GM19397 (cell line): ENCODE measurements at regions not wholly inside any gene's neighbourhood (a gene's known extent, or its start where the extent isn't known, plus 50 kb on each side); places are given as distances from the start of the nearest gene placed in this dataset.
"Not testable (repeated sequence)": the region's sequence is repeated elsewhere in the genome, so short reads cannot be mapped to it uniquely, and the experiment has no call there.

Experiments used
- ATAC-seq: cut with Tn5 transposase; IDR thresholded peaks from one replicate; pipeline ENCODE4 v1.9.1; 2021; ENCODE audit warnings: mild to moderate bottlenecking, moderate library complexity; ENCODE audit not compliant: unreplicated experiment

DNA sequence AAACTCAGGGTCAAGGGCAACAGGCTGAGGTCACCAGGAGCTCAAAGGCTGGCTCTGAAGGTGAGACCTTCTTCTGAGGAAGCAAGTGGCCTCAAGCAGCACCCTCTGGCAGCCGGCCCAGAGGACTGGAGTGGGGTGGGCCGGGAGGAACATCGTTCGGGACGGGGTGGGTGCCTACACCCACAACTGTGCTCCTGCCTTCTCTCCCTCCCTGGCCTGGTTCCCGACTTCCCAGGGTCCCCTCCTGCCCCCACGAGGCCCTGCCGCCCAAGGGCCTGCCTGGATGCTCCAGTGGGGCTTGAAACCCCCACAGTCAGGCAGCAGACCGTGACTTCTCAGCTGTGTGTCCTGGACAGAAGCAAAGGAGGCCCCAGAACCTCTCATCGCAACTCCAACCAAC lies 195.7 kb downstream of the IGLL1 start:
- no peak for ATAC-seq

DNA sequence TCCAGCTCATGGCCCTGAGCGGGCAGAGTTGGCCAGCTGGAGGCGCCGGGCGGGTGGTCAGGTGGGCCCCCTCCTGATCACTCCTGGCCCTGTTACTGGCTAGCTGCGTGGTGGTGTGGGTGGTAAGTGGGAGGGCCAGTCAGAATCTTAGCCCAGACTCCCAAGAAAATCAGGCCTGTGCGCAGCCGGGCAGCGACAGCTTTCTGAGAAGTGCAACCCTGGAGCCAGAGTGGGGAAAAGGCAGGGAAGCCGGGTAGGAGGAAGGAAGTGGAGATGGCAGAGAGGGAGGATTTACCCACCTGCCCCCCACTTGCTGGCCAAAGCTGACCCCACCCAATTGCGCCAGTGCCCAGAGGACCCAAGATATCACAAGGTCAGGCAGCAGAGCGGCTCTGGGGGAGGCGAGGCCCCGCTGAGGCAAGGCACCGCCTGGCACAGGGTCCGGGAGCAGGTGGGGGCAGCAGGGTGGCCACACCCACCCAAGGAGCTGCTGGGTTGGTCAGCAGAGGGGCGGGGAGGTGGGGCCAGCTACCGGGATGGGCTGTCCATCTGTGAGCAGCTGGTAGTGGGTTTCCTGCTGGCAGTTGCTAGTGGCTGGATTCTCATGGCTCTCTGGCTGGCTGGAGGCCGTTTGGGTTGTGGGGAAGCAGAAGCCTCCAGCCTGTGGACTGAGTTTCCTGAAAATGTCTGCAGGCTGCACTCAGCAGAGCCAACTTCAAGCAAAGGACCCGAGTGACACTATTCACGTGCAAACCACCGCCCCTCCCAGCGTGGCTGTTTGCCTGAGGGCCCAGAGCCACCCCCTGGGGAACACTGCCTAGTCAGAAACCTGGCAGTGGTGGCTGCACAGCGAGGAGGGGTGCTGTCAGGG lies 196.4 kb downstream of the IGLL1 start:
- no peak for ATAC-seq

DNA sequence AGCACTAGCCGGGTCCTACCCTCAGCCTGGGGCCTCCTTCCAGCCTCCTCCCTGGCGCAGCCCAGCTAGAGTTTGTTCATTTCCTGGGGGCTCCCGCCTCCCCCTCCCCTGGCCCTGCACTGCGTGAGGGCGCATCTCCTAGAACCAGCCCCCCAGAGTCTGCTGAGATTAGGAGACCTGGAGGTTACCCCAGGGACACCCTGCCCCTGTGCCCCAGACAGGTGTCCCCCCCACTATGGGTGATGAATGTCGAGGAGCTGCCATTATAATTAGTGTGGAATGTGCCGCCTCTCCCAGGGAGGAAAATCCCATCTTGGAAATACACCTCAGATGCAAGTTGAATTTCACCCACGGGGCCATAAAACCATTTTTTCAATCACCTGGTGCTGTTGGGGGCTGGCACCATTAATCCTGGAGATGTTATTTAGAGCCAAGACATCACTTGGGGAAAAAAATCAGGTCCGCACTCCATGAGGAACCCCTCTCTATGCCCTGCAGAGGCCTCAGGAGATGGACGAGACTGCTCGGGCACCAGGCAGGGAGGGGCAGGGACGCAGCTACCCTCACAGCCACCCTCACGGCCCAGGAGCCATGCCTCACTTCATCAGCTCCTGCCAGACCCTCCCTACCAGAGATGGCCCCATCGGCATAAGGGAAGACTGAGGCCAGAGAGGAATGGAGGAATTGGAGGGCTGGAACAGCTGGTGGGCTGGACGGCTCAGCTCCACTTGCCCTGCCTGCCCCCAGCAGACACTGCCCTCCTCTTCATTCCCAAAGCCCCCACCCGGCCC lies 197.5 kb downstream of the IGLL1 start:
- ATAC-seq = no peak

DNA sequence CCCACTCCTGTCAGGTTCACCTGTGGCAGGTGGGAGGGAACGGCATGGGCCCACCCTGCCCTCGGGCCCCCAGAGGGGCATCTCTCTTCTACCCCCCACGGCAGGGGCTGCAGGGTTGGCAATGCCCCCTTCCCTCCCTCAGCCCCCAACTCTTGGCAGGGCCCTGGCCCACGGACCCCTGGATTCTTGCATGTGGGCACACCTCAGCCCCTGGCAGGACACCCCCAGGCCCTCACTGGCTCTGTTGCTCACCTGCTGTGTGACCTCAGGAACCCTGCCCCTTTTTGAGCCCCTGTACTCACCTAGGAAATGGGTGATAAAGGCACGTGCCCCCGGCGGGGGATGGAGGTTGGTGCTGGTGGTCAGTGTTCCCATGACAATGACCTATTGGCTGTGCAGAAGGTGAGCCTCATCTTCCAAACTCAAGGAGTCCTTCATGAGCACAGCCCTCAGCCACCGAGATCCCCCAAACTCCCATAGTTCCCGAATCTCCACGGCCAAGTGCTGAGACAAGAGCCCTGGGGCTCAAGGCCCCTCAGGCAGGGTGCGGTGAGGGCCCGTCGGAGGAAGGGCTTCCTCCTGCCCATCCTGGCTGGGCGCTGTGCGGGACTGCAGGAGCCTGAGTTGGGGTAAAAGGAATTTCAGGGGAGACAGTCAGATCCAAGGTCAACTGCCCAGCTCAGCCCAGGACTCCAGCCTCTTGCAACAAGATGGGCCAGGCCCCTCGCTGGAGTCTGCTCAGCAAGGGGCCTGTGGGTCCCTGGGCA lies 198.2 kb downstream of the IGLL1 start:
- no peak for ATAC-seq

DNA sequence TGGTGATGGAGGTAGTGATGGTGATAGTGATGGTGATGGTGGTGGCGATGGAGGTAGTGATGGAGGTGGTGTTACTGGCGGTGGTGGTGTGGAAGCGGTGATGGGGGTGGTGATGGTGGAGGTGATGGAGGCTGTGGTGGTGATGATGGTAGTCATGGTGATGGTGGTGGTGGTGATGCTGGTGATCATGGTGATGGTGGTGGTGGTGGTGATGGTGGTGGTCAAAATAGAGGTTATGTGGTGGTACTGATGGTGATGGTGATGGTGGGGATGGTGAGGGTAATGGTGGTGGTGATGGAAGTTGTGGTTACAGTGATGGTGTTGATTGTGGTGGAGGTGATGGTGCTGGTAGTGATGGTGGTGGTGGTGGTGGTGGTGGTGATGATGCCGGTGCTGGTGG lies 199.2 kb downstream of the IGLL1 start:
- no peak for ATAC-seq

DNA sequence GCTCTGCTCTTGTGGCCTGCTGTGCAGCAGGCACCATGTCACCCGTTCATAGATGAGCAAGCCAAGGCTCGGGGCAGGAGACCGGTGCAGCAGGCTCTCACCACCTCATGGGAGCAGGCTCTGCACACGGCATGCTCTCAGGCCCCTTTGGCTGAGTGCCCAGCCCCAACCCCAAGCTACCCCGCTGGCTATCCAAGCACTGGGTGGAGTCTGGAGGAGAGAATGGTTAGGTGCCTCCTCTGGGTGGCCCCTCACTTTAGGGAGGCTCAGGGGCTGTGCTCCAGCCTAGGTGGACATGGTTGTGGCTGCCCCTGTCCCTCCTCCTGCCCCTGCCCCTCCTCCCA lies 199.9 kb downstream of the IGLL1 start:
- no peak for ATAC-seq

DNA sequence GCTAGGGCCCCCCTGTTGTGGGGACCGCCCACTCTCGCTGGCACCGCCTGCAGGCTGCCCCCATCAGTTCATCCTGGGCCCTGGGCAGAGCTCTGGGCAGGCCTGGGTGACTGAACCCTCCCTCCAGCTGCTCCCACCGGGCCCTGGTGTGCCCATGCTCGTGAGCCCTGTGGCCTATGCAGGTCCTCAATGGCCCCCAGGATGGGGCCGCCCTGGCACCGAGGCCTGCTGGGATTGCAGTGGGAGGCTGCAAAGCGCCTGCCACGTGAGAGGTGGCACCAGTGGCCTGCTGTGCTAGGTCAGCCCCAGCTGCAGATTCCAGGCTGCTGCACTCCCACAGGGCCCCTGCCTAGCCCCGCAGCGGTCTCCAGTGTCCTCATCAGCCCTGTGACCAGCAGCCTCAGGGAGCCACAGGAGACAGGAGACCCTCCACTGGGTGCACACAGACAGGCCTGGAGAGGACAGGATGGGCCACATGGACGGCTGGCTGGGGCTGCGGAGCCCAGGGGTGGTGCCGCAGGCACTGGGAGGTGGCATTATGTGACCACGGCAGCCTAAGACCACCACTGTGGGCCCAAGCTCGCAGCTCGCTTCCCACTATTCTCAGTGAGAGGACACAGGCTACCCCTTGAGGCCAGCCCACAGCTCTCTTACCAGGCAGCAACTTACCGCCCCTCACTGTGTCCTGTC lies 199.4 kb downstream of the BCR start:
- not testable (repeated sequence) for ATAC-seq

DNA sequence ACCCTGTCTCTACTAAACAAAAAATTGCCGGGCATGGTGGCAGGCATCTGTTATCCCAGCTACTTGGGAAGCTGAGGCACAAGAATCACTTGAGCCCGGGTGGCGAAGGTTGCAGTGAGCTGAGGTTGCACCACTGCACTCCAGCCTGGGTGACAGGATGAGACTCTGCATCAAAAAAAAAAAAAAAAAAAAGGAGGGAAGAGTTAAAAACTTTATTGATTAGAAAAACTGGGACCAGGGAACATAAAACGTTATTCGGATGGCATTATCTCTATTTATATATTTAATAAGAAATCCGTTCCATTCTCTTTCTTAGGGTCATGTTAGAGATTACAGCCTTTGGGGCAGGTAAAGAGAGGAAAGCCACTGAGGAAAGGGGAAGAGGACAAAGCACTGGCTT lies 197.5 kb downstream of the BCR start:
- no peak for ATAC-seq

DNA sequence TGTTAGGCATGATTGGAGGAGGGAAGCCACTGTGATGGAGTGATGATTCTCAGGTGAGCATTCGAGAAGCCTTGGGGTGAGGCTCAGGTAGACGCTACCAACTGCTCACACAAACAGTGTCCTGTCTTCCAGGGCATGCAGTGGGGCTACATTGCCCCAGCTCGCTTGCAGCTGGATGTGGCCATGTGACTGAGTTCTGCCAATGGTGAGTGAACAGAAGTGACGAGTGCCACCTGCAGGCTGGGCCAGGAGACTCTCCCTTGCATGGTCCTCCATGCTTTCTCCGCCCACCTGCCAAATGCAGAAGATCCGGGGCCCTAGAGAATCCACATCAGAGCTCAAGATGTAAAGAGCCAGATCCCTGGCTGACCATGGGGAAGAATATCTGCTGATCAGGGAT lies 195.9 kb downstream of the BCR start:
- ATAC-seq = no peak

DNA sequence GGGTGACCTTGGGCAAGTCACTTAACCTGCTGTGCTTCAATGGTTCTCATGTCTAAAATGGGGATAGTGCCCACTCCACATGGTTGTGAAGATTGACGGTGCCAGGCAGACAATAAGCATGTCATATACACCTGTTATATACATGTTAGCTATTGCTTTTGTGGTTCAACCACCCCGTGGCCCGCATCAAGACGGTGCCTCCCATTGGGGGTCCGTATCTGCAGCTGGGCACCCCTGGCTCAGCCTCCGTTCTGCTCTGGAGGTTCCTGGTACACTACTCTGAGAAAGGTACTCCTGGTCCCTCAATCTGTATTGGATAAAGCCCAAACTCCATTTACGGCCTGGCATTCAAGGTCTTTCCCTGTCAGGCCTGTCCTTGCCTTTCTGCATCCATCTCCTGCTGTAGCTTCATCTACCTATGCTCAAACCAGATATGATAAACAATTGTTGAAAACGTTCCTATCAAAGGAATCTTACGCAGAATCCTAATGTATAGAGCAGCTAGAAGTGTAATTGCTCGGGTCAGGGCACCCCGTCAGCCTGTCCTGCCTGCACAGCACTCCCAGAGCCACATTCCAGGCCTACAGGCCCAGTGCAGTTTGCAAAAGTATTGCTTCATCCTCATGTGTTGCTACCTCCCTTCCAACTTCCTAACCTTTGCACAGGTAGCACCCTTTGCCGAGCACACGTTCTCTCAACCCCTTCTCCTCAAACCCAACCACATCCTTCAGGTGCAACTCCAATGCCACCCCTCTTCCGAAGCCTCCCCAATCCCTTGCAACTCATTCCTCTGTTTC lies 194.9 kb downstream of the BCR start:
- no peak for ATAC-seq

DNA sequence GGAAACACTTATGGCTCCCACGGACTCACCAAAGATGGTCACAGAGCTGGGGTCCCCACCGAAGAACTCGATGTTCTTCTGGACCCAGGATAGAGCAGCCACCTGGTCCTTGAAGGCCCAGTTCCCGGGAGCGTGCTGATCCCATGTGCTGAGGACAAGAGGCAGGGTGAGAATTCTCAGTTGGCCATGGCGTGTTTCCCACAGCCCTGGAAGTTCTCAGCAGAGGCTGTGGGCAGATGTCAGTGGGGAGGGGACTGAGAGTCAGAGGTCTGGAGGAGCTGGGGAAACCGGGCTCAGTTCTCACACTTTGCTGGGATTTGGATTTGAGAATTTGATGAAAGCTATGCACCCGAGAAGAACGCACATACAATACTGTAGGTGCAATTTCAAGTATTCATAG lies 193.3 kb downstream of the BCR start:
- ATAC-seq = no peak

DNA sequence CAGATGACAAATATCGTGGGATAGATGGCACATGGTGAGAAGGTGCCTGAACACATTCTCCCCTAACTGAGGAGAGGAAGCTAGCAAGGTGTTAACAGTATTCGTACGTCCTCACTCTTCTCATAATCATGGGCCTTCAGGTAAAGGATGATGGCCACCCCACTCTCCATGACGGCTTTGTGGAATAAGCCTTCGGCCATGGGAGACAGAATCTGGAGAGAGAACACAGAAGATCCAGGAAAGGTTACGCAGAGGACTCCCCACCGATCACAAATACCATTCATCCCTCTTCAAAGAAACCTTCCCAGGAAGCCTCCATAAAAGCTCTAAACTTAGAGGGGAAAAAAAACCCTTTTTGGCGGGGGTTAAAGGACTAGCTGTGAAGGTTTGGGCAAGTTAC lies 189.9 kb downstream of the BCR start:
- no peak for ATAC-seq

DNA sequence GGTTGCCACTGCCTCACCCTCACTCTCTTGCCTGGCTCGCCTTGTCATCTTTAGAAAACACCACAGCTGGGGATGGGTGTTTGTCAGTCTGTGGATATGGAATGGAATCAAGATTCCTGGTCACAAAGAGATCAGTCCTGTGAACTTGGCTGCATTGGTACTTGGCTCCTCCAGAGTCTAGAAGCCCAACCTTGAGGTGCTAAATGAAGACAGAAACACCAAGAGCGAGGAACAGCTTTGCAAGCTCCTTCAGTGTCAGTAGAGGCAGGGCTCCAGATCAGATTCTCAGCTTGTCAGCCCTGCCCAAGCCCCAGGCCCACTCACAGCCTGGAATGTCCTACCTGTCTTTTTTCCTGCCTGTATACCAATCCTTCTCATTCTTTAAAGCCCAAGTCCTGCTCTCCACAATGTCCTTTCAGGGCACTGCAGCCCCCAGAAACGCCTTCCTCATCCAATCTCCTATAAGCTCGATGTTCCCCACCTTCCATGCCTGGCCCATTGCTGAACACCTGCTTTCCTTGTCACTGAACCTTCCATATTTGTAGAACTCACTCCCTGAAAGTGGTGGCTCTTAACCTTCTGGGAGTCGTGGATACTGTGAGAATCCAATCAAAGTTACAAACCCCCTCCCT lies 188.9 kb downstream of the BCR start:
- ATAC-seq = no peak
